H9 (cell line): ENCODE measurements at regions not wholly inside any gene's neighbourhood (a gene's known extent, or its start where the extent isn't known, plus 50 kb on each side); places are given as distances from the start of the nearest gene placed in this dataset.

ENCODE experiments used
- DNase-seq: peaks from one replicate; pipeline ENCODE4 v3.0.0-alpha.2; 2017
- H2AFZ ChIP-seq: one replicate; pipeline ENCODE4 v1.6.1; 2013; ENCODE audit warnings: mild to moderate bottlenecking, low read length, control low read depth, moderate library complexity
- H2AK5ac ChIP-seq: 2 replicates; pipeline ENCODE4 v1.6.1; 2013; ENCODE audit warnings: low read length, control low read depth, mixed read lengths; ENCODE audit not compliant: insufficient read length
- H2BK120ac ChIP-seq: one replicate; pipeline ENCODE4 v1.6.1; 2013; ENCODE audit warnings: low read depth, mild to moderate bottlenecking, low read length, control low read depth, inconsistent platforms; ENCODE audit not compliant: poor library complexity, severe bottlenecking
- H2BK12ac ChIP-seq: 2 replicates; pipeline ENCODE4 v1.6.1; 2013; ENCODE audit warnings: low read length, control low read depth, mixed read lengths, low read depth; ENCODE audit not compliant: insufficient read length
- H2BK15ac ChIP-seq: 2 replicates; pipeline ENCODE4 v1.6.1; 2013; ENCODE audit warnings: low read depth, low read length, control low read depth
- H2BK20ac ChIP-seq: one replicate; pipeline ENCODE4 v1.6.1; 2013; ENCODE audit warnings: low read depth, mild to moderate bottlenecking, low read length, control low read depth, inconsistent platforms; ENCODE audit not compliant: poor library complexity, severe bottlenecking
- H2BK5ac ChIP-seq: 2 replicates; pipeline ENCODE4 v1.6.1; 2013; ENCODE audit warnings: low read length, control low read depth, mixed read lengths; ENCODE audit not compliant: insufficient read length
- H3K14ac ChIP-seq: 2 replicates; pipeline ENCODE4 v1.6.1; 2013; ENCODE audit warnings: low read length, control low read depth; ENCODE audit not compliant: insufficient read depth
- H3K18ac ChIP-seq: 2 replicates; pipeline ENCODE4 v1.6.1; 2013; ENCODE audit warnings: low read depth, mild to moderate bottlenecking, mixed read lengths, low read length, control low read depth; ENCODE audit not compliant: insufficient read length
- H3K23ac ChIP-seq: 2 replicates; pipeline ENCODE4 v1.6.1; 2013; ENCODE audit warnings: low read length, control low read depth, mixed read lengths, low read depth; ENCODE audit not compliant: insufficient read length
- H3K23me2 ChIP-seq: 2 replicates; pipeline ENCODE4 v1.6.1; 2013; ENCODE audit warnings: low read depth, mild to moderate bottlenecking, mixed read lengths, low read length, control low read depth; ENCODE audit not compliant: insufficient read length, poor library complexity, severe bottlenecking
- H3K27ac ChIP-seq: 2 replicates; pipeline ENCODE4 v1.5.1; 2013; ENCODE audit warnings: low read length, control low read depth, mixed read lengths, low read depth; ENCODE audit not compliant: insufficient read length
- H3K27me3 ChIP-seq: 2 replicates; pipeline ENCODE4 v1.6.1; 2013; ENCODE audit warnings: low read length, control low read depth, inconsistent platforms; ENCODE audit not compliant: insufficient read depth
- H3K4ac ChIP-seq: 2 replicates; pipeline ENCODE4 v1.6.1; 2013; ENCODE audit warnings: low read depth, mild to moderate bottlenecking, control low read depth, inconsistent platforms, low read length, moderate library complexity
- H3K4me1 ChIP-seq: 2 replicates; pipeline ENCODE4 v1.6.1; 2013; ENCODE audit warnings: low read length, control low read depth, inconsistent platforms; ENCODE audit not compliant: insufficient read depth
- H3K4me2 ChIP-seq: 2 replicates; pipeline ENCODE4 v1.6.1; 2013; ENCODE audit warnings: low read length, control low read depth, mixed read lengths; ENCODE audit not compliant: insufficient read length, insufficient read depth
- H3K56ac ChIP-seq: 2 replicates; pipeline ENCODE4 v1.6.1; 2013; ENCODE audit warnings: low read depth, mild to moderate bottlenecking, mixed read lengths, low read length, control low read depth; ENCODE audit not compliant: insufficient read length
- H3K79me1 ChIP-seq: 2 replicates; pipeline ENCODE4 v1.6.1; 2013; ENCODE audit warnings: low read depth, mild to moderate bottlenecking, moderate library complexity, low read length, control low read depth, inconsistent platforms; ENCODE audit not compliant: insufficient read depth, poor library complexity, severe bottlenecking
- H3K79me2 ChIP-seq: 2 replicates; pipeline ENCODE4 v1.6.1; 2013; ENCODE audit warnings: low read length, control low read depth, inconsistent platforms; ENCODE audit not compliant: insufficient read depth
- H3K9ac ChIP-seq: 2 replicates; pipeline ENCODE4 v1.6.1; 2013; ENCODE audit warnings: low read length, control low read depth, mixed read lengths; ENCODE audit not compliant: insufficient read length; ENCODE audit errors: extremely low read depth
- H3K9me3 ChIP-seq: one replicate; pipeline ENCODE4 v1.6.1; 2013; ENCODE audit warnings: low read depth, low read length, inconsistent platforms; ENCODE audit not compliant: control insufficient read depth
- H3T11ph ChIP-seq: one replicate; pipeline ENCODE4 v1.6.1; 2013; ENCODE audit warnings: mild to moderate bottlenecking, low read length, control low read depth, inconsistent platforms
- H4K20me1 ChIP-seq: one replicate; pipeline ENCODE4 v1.6.1; 2013; ENCODE audit not compliant: control insufficient read depth, insufficient read length, insufficient read depth
- H4K5ac ChIP-seq: 2 replicates; pipeline ENCODE4 v1.6.1; 2013; ENCODE audit warnings: low read depth, mild to moderate bottlenecking, mixed read lengths, low read length, control low read depth; ENCODE audit not compliant: insufficient read length
- H4K8ac ChIP-seq: replicated peaks from 2 replicates; pipeline ENCODE4 v1.6.1; 2013; ENCODE audit warnings: low read length, control low read depth, mixed read lengths, low read depth; ENCODE audit not compliant: insufficient read length
- H4K91ac ChIP-seq: 2 replicates; pipeline ENCODE4 v1.6.1; 2013; ENCODE audit warnings: low read depth, mild to moderate bottlenecking, moderate library complexity, mixed read lengths, low read length, control low read depth; ENCODE audit not compliant: insufficient read length
- H3K27ac Mint-ChIP-seq, 3 experiments: 2 replicates in 2 of 3; 3 replicates in 1 of 3; pipeline ENCODE4 v1.8.0; 2020 to 2021; ENCODE audit warnings: mixed read lengths in 3 of 3, mild to moderate bottlenecking in 1 of 3, moderate library complexity in 1 of 3
- H3K27me3 Mint-ChIP-seq: 2 replicates; pipeline ENCODE4 v1.8.0; 2021; ENCODE audit warnings: low read depth, mild to moderate bottlenecking, moderate library complexity, mixed read lengths
- H3K36me3 Mint-ChIP-seq, 3 experiments: 2 replicates in 2 of 3; 3 replicates in 1 of 3; pipeline ENCODE4 v1.8.0; 2020 to 2021; ENCODE audit warnings: low read depth in 3 of 3, mixed read lengths in 3 of 3; ENCODE audit not compliant: insufficient read depth in 1 of 3
- H3K4me1 Mint-ChIP-seq, 2 experiments: 2 replicates each; pipeline ENCODE4 v1.8.0; 2020; ENCODE audit warnings: mixed read lengths in 2 of 2
- H3K4me3 Mint-ChIP-seq, 2 experiments: 2 replicates in 1 of 2; 3 replicates in 1 of 2; pipeline ENCODE4 v1.8.0; 2020 to 2021; ENCODE audit warnings: mild to moderate bottlenecking in 2 of 2, mixed read lengths in 2 of 2, moderate library complexity in 1 of 2
- H3K9me3 Mint-ChIP-seq, 2 experiments: 2 replicates in 1 of 2; 3 replicates in 1 of 2; pipeline ENCODE4 v1.8.0; 2020; ENCODE audit warnings: mild to moderate bottlenecking in 2 of 2, mixed read lengths in 2 of 2, moderate library complexity in 1 of 2
- CTCF ChIP-seq: fragments of 200-600 bp; sonication (generic); conservative IDR thresholded peaks from 3 replicates; pipeline ENCODE4 v1.8.0; 2021; ENCODE audit warnings: antibody characterized with exemption, mild to moderate bottlenecking
- WGBS: extraction: QIAGEN DNeasy Blood & Tissue Kit; methylation state at CpG from one replicate; pipeline ENCODE4 v1.1.7; 2013; ENCODE audit warnings: missing lambda C conversion rate, low lambda C conversion rate, mixed read lengths; ENCODE audit not compliant: insufficient read length; ENCODE audit errors: extremely low coverage; 5-methylcytosine and 5-hydroxymethylcytosine counted together

GRCh38 chr6:142682985-142683384 lies 262.0 kb downstream of the HIVEP2 start:
- H3K56ac ChIP-seq = no peak overlapping the region
- no peak overlapping the region for H3K4me2 ChIP-seq
- Mint-ChIP-seq H3K4me1 (peaks cover 0 to 3% of the 10 kb centered on the region in 2 experiments; a peak in 1 of 4 replicates), H3K9me3 (no peaks in the 10 kb centered on the region; a peak in 1 of 5 replicates), H3K27ac (no peak overlapping the region), H3K27me3 (no peaks in the 10 kb centered on the region), H3K36me3 (no peaks in the 10 kb centered on the region; a peak in 1 of 7 replicates), H3K4me3 (no peak overlapping the region)
- H2AFZ ChIP-seq = no peak overlapping the region
- H3T11ph ChIP-seq = no peak overlapping the region
- no peaks in the 10 kb centered on the region for H3K79me1 ChIP-seq
- no peak overlapping the region for H4K5ac ChIP-seq
- H3K9me3 ChIP-seq = no peaks in the 10 kb centered on the region
- no peaks in the 10 kb centered on the region for H3K4me1 ChIP-seq
- H3K14ac ChIP-seq = no peak overlapping the region
- no peak overlapping the region for H2BK12ac ChIP-seq
- no peak overlapping the region for H3K27ac ChIP-seq
- no peaks in the 10 kb centered on the region for H3K27me3 ChIP-seq
- no peaks in the 10 kb centered on the region for H3K79me2 ChIP-seq
- H3K4ac ChIP-seq = no peak overlapping the region
- H2AK5ac ChIP-seq = no peak overlapping the region
- no peak overlapping the region for H3K9ac ChIP-seq
- no peak overlapping the region for H4K91ac ChIP-seq
- no peak overlapping the region for H2BK15ac ChIP-seq
- H2BK5ac ChIP-seq = no peak overlapping the region
- WGBS = no CpG with 5 or more reads among the region's 2 CpGs
- TF ChIP-seq CTCF = no peak
- H2BK20ac ChIP-seq = no peak overlapping the region
- H2BK120ac ChIP-seq = no peak overlapping the region
- no peak for DNase-seq
- no peaks in the 10 kb centered on the region for H4K20me1 ChIP-seq
- no peak overlapping the region for H3K23ac ChIP-seq
- H4K8ac ChIP-seq = no peak overlapping the region
- H3K23me2 ChIP-seq = no peaks in the 10 kb centered on the region
- no peak overlapping the region for H3K18ac ChIP-seq
